H1 (cell line): ENCODE measurements at regions not wholly inside any gene's neighbourhood (a gene's known extent, or its start where the extent isn't known, plus 50 kb on each side); places are given as distances from the start of the nearest gene placed in this dataset.

Experiments
- ASH2L ChIP-seq: fragments of 200-600, 300-600 bp; sonication (generic); IDR thresholded peaks from one replicate; pipeline ENCODE4 v1.7.1; 2017; ENCODE audit warnings: low read length
- CTCF ChIP-seq, 3 experiments: IDR thresholded peaks; 1 replicate in 2 of 3; 2 replicates in 1 of 3; pipeline versions ENCODE4 v1.5.1 to v1.6.1; 2011; ENCODE audit warnings: low read length in 3 of 3, mild to moderate bottlenecking in 3 of 3, inconsistent platforms in 2 of 3, low read depth in 1 of 3, moderate library complexity in 1 of 3; ENCODE audit not compliant: insufficient read depth in 1 of 3; ENCODE audit errors: control extremely low read depth in 1 of 3
- NANOG ChIP-seq: IDR thresholded peaks from 2 replicates; pipeline ENCODE4 v1.6.1; 2011; ENCODE audit warnings: low read length, low read depth, mild to moderate bottlenecking, inconsistent platforms; ENCODE audit not compliant: insufficient read depth, poor library complexity, severe bottlenecking
- SRF ChIP-seq: IDR thresholded peaks from 2 replicates; pipeline ENCODE4 v1.6.1; 2011; ENCODE audit warnings: mild to moderate bottlenecking, low read depth, low read length, moderate library complexity
- TAF7 ChIP-seq: optimal IDR thresholded peaks from 2 replicates; pipeline ENCODE3; 2011; ENCODE audit warnings: low read depth, mild to moderate bottlenecking, inconsistent platforms, low read length, moderate library complexity, borderline replicate concordance
- TCF12 ChIP-seq: IDR thresholded peaks from 2 replicates; pipeline ENCODE4 v1.6.1; 2011; ENCODE audit warnings: low read depth, mild to moderate bottlenecking, low read length

DNA sequence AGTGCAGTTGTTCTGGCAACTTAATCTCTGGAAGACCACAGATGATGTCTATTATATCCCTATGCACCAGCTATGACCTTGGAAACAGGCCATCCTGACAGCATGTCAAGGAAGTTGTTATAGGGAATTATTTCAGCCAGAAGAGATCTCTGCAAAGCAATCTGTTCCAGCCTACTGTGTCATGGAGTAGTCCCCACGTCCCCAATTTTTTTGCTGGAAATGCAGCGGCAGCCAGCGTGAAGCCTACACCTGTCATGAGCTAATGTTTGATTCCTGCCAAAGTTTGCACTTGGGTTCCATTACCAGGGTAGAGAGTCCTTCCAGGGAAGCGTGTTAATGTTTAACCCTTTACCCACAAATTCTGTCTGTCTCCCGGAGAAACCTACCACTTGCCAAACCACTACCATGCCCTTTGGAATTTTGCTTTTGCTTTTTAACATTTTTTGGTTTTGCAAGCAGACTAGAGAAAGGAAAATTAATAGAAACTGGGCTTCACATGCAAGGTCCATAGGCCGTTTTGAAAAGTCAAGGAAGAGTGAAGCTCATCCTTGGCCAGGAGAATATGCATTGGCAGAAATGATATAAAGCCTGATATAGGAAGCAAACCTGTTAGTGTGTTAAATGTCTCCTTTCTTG, 174.9 kb upstream of the SPRY4 start (continued):
- no peak for TF ChIP-seq CTCF (IDR thresholded peaks at IDR 0.05; ENCODE audit: control extremely low read depth in 1 of 3, insufficient read depth in 1 of 3, low read depth in 1 of 3, low read length in 3 of 3)
- no peak for TF ChIP-seq TAF7
- TF ChIP-seq ASH2L: no peak
- no peak for TF ChIP-seq NANOG
- TF ChIP-seq TCF12: no peak
- TF ChIP-seq SRF: no peak
- TF ChIP-seq, all 59 proteins: peak for 0
